ENCODE measurements at regions not wholly inside any gene's neighbourhood (a gene's known extent, or its start where the extent isn't known, plus 50 kb on each side); places are given as distances from the start of the nearest gene placed in this dataset.

GRCh38 chr4:96052827-96053226, 212.9 kb downstream of the PDHA2 start:
- TF ChIP-seq CTCF (conservative IDR thresholded peaks at IDR 0.05; ENCODE audit: low read depth, low read length) (no peak), EZH2 (IDR thresholded peaks at IDR 0.05; ENCODE audit: borderline replicate concordance, low read depth, low read length, poor library complexity, severe bottlenecking) (no peak)

All from A673 (cell line).